K562 (cell line): ENCODE measurements at regions not wholly inside any gene's neighbourhood (a gene's known extent, or its start where the extent isn't known, plus 50 kb on each side); places are given as distances from the start of the nearest gene placed in this dataset.

ENCODE experiments used
- ATAC-seq: fragments of 200-7000 bp; cut with Tn5 transposase; 3 replicates; pipeline ENCODE4 v1.9.1; 2020; ENCODE audit warnings: moderate library complexity
- BruUV-seq: library from RNA; stranded (reverse); fragments of 400-500 nt; replicated peaks from 2 replicates; lab custom pipeline; 2021; lab: Mats Ljungman, UMichigan
- CTCF ChIA-PET: fragments of 300-600 bp; formaldehyde crosslinking; extraction: SDS; loops from one replicate; lab custom pipeline; 2021; ENCODE audit warnings: low intra/inter-chr PET ratio; lab: Yijun Ruan, JAX
- POLR2A ChIA-PET: fragments of 300-600, 350-650 bp; sonication (Branson Sonifier 250); formaldehyde crosslinking; extraction: SDS; loops from one replicate; lab custom pipeline; 2021; ENCODE audit warnings: antibody characterized with exemption, inconsistent platforms; lab: Yijun Ruan, JAX
- DNase-seq, 4 experiments: peaks; one replicate each; pipeline versions ENCODE4 v3.0.0 to v3.0.0-alpha.2; 2011 to 2018; ENCODE audit warnings: low spot score in 3 of 4, mixed read lengths in 3 of 4; ENCODE audit errors: extremely low read depth in 1 of 4
- FAIRE-seq: peaks from 2 replicates; lab custom pipeline; 2011; peaks lifted over from hg19 to GRCh38; lab: Jason Lieb, UNC
- H2AFZ ChIP-seq: 2 replicates; pipeline ENCODE4 v1.6.0; 2011; ENCODE audit warnings: low read depth, low read length, control low read depth, inconsistent platforms
- H3K27ac ChIP-seq: fragments of 200-600 bp; 3 replicates; pipeline ENCODE4 v1.8.0; 2011; ENCODE audit warnings: low read depth, mild to moderate bottlenecking, control low read depth, inconsistent platforms, low read length, moderate library complexity, mixed read lengths; ENCODE audit errors: extremely low read depth
- H3K27me3 ChIP-seq, 2 experiments: fragments of 300-600 bp in 1 of 2; 2 replicates in 1 of 2; 3 replicates in 1 of 2; pipeline versions ENCODE4 v1.6.0 to v1.8.0; 2011; ENCODE audit warnings: inconsistent platforms in 2 of 2, low read length in 2 of 2, mild to moderate bottlenecking in 1 of 2, mixed read lengths in 1 of 2, moderate library complexity in 1 of 2; ENCODE audit not compliant: control insufficient read depth in 2 of 2, insufficient read depth in 2 of 2
- H3K36me3 ChIP-seq: fragments of 300-600 bp; 3 replicates; pipeline ENCODE4 v1.8.0; 2011; ENCODE audit warnings: mild to moderate bottlenecking, low read length, inconsistent platforms; ENCODE audit not compliant: control insufficient read depth, insufficient read depth
- H3K4me1 ChIP-seq, 2 experiments: fragments of 200-600 bp in 1 of 2; replicated peaks in 1 of 2; 2 replicates in 1 of 2; 3 replicates in 1 of 2; pipeline versions ENCODE4 v1.5.1 to v1.8.0; 2011; ENCODE audit warnings: inconsistent platforms in 2 of 2, low read length in 2 of 2, mild to moderate bottlenecking in 1 of 2, mixed read lengths in 1 of 2, moderate library complexity in 1 of 2; ENCODE audit not compliant: control insufficient read depth in 2 of 2, insufficient read depth in 2 of 2
- H3K4me2 ChIP-seq: 2 replicates; pipeline ENCODE4 v1.6.1; 2011; ENCODE audit warnings: low read length, control low read depth, inconsistent platforms, mixed read lengths; ENCODE audit not compliant: insufficient read depth
- H3K4me3 ChIP-seq: fragments of 200-600 bp; sonication (generic), shearing (Covaris generic); 2 replicates; pipeline ENCODE4 v1.5.1; 2016; ENCODE audit warnings: control low read depth, inconsistent platforms
- H3K79me2 ChIP-seq: fragments of 200-600 bp; 3 replicates; pipeline ENCODE4 v1.8.0; 2011; ENCODE audit warnings: low read length, inconsistent platforms; ENCODE audit not compliant: control insufficient read depth, insufficient read depth
- H3K9ac ChIP-seq, 2 experiments: 2 replicates each; pipeline versions ENCODE4 v1.6.0 to v1.6.1; 2011; ENCODE audit warnings: low read depth in 2 of 2, low read length in 2 of 2, control low read depth in 1 of 2, inconsistent platforms in 1 of 2, mild to moderate bottlenecking in 1 of 2, mixed read lengths in 1 of 2; ENCODE audit not compliant: insufficient read depth in 1 of 2
- H3K9me1 ChIP-seq: one replicate; pipeline ENCODE4 v1.6.0; 2011; ENCODE audit warnings: inconsistent platforms, mild to moderate bottlenecking, low read length, moderate library complexity; ENCODE audit not compliant: control insufficient read depth, insufficient read depth
- H3K9me3 ChIP-seq: replicated peaks from 2 replicates; pipeline ENCODE4 v1.5.1; 2011; ENCODE audit warnings: low read depth, low read length, inconsistent platforms; ENCODE audit not compliant: control insufficient read depth, insufficient read depth
- H4K20me1 ChIP-seq: replicated peaks from 2 replicates; pipeline ENCODE4 v1.6.1; 2011; ENCODE audit warnings: low read length, inconsistent platforms, mixed read lengths; ENCODE audit not compliant: control insufficient read depth, insufficient read depth
- ATF6 ChIP-seq: sonication (generic); formaldehyde crosslinking; IDR thresholded peaks from 2 replicates; pipeline ENCODE4 v1.4.0; 2020; ENCODE audit warnings: mild to moderate bottlenecking, missing genetic modification reagents
- C11orf30 ChIP-seq: fragments of 450-650 bp; IDR thresholded peaks from 2 replicates; pipeline ENCODE4 v1.6.1; 2016; ENCODE audit warnings: low read depth, mild to moderate bottlenecking
- COPS2 ChIP-seq: fragments of 450-650 bp; conservative IDR thresholded peaks from 2 replicates; pipeline ENCODE4 v1.6.1; 2016; ENCODE audit warnings: mild to moderate bottlenecking, moderate library complexity
- MAFF ChIP-seq: IDR thresholded peaks from 2 replicates; pipeline ENCODE4 v1.6.1; 2012; ENCODE audit warnings: low read length, improper control_type of control experiment
- MAFG ChIP-seq: fragments of 450-650 bp; conservative IDR thresholded peaks from 2 replicates; pipeline ENCODE4 v1.6.1; 2016; ENCODE audit warnings: missing genetic modification characterization, missing compliant biosample characterization
- MAFK ChIP-seq: IDR thresholded peaks from 2 replicates; pipeline ENCODE4 v1.6.1; 2011; ENCODE audit warnings: low read length, improper control_type of control experiment
- MBD2 ChIP-seq: sonication (generic); IDR thresholded peaks from 2 replicates; pipeline ENCODE4 v1.6.1; 2016; ENCODE audit warnings: low read depth, borderline replicate concordance
- TRIM24 ChIP-seq, 2 experiments: fragments of 450-650 bp; IDR thresholded peaks; 2 replicates each; pipeline ENCODE4 v1.6.1; 2016
- ZNF316 ChIP-seq: fragments of 450-650 bp; IDR thresholded peaks from 2 replicates; pipeline ENCODE4 v1.6.1; 2016
- WGBS: fragments of 100-300 bp; shearing (Covaris generic); methylation state at CpG from one replicate; pipeline ENCODE4 v1.1.6; 2016; ENCODE audit warnings: low coverage, mixed read lengths; ENCODE audit not compliant: insufficient coverage; ENCODE audit errors: missing lambda C conversion rate; 5-methylcytosine and 5-hydroxymethylcytosine counted together
- in situ Hi-C: fragments of 300-500 bp; cut with MboI; formaldehyde crosslinking; loops from 4 replicates; pipeline ENCODE4 v1.15.0; 2018; ENCODE audit warnings: inconsistent platforms, mixed read lengths
- intact Hi-C: fragments of 100-400 bp; cut with micrococcal nuclease; formaldehyde crosslinking; loops from 2 replicates; pipeline ENCODE4 v1.14.2; 2022

- Histone ChIP-seq H4K20me1 (no peaks in the 10 kb centered on the region), H3K4me3 (no peak overlapping the region), H3K9me3 (no peaks in the 10 kb centered on the region), H3K27me3 (peaks cover 0 to 12% of the 10 kb centered on the region in 2 experiments; a peak in 1 of 5 replicates), H3K27ac (no peak overlapping the region), H3K4me2 (no peak overlapping the region), H3K9ac (no peak overlapping the region), H2AFZ (no peak overlapping the region), H3K79me2 (no peaks in the 10 kb centered on the region), H3K4me1 (no peaks in the 10 kb centered on the region), H3K9me1 (no peaks in the 10 kb centered on the region), H3K36me3 (no peaks in the 10 kb centered on the region)
- TF ChIP-seq TRIM24 (IDR thresholded peaks at IDR 0.05) = no peak
- ATAC-seq (no peak), FAIRE-seq (no peak), DNase-seq (no peak)
- in situ Hi-C loops (no loop called here), intact Hi-C loops (no loop called here)
- 0% methylated on average over 15 of the region's 15 CpGs for WGBS
- no TSS peak for BruUV-seq
- POLR2A ChIA-PET = interaction anchor here (0.6 kb wide), 1 partner anchor 248 kb away, joined by 3 read pairs; no protein-coding TSS in a partner anchor
- CTCF ChIA-PET = no interaction called here
Measured at GRCh38 chr15:72902245-72902918, 118.8 kb upstream of the ADPGK start.

GRCh38 chr15:72892986-72893385, 109.4 kb upstream of the ADPGK start:
- FAIRE-seq (no peak), ATAC-seq (no peak), DNase-seq (no peak)
- intact Hi-C loops (no loop called here), in situ Hi-C loops (no loop called here)
- Histone ChIP-seq H3K4me1 (no peaks in the 10 kb centered on the region; a peak in 1 of 5 replicates), H2AFZ (no peak overlapping the region), H3K4me2 (no peak overlapping the region), H3K9ac (no peak overlapping the region), H3K9me1 (no peaks in the 10 kb centered on the region), H3K36me3 (no peaks in the 10 kb centered on the region), H3K4me3 (no peak overlapping the region), H3K27me3 (no peaks in the 10 kb centered on the region; a peak in 1 of 5 replicates), H3K27ac (no peak overlapping the region), H4K20me1 (no peaks in the 10 kb centered on the region), H3K9me3 (no peaks in the 10 kb centered on the region), H3K79me2 (no peaks in the 10 kb centered on the region)
- TF ChIP-seq MBD2 (no peak), MAFG (tag) (peak; percentile 59), MAFF (peak; percentile 84), C11orf30 (peak; percentile 62; the same call in 1 of the 2 replicates), ATF6 (CRISPR knock-in tag) (no peak), MAFK (peak; percentile 84), ZNF316 (peak; percentile 83), COPS2 (no peak)
- no TSS peak for BruUV-seq
- ChIA-PET POLR2A (interaction anchor here (0.7 kb wide), 1 partner anchor 19 kb away, joined by 4 read pairs; no protein-coding TSS in a partner anchor), CTCF (no interaction called here)
- 0% methylated on average over 2 of the region's 2 CpGs for WGBS
